T follicular helper cell (primary cell): ENCODE measurements at regions not wholly inside any gene's neighbourhood (a gene's known extent, or its start where the extent isn't known, plus 50 kb on each side); places are given as distances from the start of the nearest gene placed in this dataset.

Source experiments
- DNase-seq: peaks from one replicate; pipeline ENCODE4 v3.0.0-alpha.2; 2020; ENCODE audit warnings: low read depth

GRCh38 chr5:71946343-71947030, 160.8 kb upstream of the MAP1B start:
- DNase-seq, result no peak

DNA sequence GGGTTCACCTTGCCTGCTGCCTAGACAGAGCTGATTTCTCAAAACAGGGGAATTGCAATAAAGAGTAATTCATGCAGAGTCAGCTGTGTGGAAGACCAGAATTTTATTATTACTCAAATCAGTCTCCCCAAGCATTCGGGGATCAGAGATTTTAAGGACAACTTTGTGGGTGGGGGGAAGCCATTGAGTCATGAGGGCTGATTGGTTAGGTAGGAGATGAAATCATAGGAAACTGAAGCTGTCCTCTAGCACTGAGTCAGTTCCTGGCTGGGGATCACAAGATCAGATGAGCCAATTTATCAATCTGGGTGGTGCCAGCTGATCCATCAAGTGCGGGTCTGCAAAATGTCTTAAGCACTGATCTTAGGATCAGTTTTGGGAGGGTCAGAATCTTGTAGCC, 159.1 kb upstream of the MAP1B start:
- no peak for DNase-seq

DNA sequence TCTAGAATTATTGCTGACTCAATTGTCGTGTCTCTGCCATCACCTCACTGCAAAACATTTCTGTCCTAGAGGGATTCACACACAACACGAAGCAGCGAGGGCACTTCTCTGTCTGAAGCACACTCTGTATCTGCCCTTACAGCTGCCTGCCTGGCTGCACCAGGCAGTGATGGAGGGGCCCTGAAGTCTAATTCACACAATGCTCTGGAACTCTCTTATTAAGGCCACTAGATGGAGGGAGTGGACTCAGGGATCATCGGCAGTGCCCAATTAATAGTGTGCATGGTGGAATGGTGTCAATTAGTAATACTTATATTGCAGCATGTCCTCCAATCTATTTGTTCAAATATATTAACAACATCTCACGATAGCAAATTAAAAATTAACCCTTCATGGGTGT, 157.5 kb upstream of the MAP1B start:
- no peak for DNase-seq

- no peak for DNase-seq
These were observed 153.4 kb upstream of the MAP1B start for GRCh38 chr5:71953866-71954265.

DNA sequence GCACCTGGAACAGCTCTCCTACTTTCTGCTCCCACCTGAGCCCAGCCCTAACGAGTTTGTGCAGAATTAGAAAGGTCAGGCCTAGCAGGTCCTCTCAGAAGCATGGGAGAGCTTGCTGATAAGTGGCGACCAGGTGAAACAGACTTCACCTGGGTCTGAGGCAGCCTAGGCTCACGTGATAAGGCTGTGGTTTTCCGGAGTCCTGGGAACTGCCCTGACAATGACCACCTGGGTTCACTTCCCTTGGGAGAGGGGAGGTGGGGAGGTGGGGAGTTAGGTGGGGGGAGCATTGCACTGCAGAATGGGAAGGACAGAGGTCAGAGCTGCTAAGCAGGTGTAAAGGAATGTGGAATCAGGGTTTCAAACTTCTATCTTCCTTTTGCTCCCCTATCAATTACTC, 152.9 kb upstream of the MAP1B start:
- DNase-seq, result no peak

GRCh38 chr5:71955723-71956122, 151.6 kb upstream of the MAP1B start:
- DNase-seq, result no peak

DNA sequence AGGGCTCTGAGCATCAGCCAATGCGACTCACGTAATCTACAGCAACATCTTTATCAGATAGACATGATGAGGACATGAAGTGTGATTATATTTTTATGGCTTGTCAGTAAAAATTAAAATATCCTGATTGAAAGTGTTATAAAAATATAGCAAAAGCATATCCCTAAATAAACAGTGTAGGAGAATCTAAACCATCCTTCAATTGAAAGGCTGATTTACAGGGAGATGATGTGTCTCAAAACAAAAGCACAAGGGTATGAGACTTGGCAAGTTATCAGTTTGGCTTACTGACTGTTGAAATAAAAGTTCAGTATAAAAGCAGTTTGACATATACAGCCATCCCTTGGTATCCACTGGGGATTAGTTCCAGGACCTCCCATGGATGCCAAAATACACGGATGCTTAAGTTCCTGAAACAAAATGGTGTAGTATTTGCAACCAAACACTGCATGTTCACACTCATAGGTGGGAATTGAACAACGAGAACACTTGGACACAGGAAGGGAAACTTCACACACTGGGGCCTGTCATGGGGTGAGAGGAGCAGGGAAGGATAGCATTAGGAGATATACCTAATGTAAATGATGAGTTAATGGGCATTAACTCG, 149.9 kb upstream of the MAP1B start:
- DNase-seq, result no peak

GRCh38 chr5:71960195-71960594, 147.1 kb upstream of the MAP1B start:
- no peak for DNase-seq

GRCh38 chr5:71961786-71962185, 145.5 kb upstream of the MAP1B start:
- DNase-seq, result no peak

DNA sequence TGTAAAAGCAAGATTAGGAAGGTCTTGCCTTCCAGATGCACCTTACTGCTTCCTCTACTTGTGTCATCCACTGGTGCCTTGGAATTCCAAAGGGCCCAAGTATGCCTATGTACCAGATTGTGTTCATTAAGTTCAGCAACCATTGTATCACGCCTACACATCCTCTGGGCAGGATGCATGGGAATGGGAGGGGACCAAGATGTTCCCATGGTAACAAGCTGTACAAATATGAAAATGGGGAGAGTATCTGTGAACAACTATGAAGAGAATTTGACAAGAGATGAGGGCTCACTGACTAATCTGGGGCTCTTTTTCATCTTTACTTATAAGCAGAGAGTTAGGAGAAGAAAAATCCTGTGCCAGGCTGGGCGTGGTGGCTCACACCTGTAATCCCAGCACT, 137.8 kb upstream of the MAP1B start:
- no peak for DNase-seq

GRCh38 chr5:71971862-71972261, 135.4 kb upstream of the MAP1B start:
- DNase-seq, result no peak

DNA sequence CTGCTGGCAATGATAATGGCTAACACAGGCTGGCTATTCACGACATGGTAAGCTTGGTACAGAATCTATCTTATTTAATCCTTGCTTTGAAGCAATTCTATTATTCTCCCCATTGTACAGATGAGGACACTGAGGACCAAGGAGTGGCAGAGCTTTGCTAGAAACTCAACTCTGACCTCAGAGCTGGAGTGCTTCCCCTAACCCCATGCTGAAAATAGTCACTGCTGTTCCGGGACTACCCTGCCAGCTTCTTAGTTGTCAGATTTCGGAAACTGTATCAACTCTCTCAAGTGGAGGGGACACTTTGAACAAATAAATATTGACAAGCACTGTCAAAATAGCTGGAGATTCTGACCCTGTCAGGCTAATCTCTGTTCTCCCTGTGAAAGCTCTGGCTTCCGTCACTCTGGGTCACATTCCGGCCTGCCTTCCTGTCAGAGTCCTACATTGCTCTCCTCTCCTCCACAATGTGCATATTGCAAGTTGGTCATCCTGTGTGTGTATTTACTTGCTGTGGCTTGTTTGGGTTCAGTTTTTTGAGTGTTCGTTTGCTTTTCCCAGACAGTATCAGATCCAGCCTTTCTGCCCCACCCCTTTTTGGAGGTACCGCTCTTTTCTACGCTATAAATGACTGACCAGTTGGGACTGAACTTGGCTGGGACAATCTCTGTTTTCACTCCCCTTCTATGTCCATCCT, 134.3 kb upstream of the MAP1B start:
- no peak for DNase-seq

DNA sequence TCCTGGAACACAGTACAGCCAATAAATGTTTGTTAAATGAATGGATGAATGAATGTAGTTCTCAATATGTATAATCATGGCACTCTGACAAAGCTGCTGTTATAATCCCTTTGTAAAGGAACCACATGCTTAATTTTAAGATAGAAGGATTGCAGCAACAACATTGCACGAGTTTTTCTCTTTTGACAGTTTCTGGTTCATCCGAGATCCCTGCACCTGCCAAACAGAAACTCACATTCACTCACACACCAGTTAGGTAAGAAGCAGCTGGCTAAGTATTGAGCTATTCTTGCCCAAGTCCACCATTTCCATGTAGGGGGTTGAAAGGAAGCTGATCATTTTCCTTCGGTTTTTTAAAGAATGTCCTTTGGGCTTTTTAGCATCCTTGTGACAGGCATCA, 133.7 kb upstream of the MAP1B start:
- DNase-seq, result no peak

DNA sequence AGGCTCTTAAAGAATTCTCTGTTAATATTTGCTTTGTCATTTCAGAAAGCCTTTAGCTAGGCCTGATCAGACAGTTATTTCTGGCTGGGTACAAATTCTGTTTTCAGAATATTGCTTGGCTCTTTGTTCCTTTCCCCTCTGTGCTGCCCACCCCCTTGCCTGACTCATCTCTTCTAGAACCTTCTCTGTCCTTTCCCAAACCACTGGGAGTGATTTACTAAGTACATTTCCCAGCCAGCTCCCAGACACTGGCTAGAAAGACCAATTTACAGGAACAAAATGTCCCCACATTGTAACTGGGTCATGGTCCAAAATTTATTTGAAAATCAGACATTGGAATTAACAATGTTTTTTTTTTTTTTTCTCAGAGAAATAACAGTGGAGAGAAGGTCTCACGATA, 133.1 kb upstream of the MAP1B start:
- DNase-seq, result no peak

- no peak for DNase-seq
These were observed 132.7 kb upstream of the MAP1B start for GRCh38 chr5:71974622-71975021.

DNA sequence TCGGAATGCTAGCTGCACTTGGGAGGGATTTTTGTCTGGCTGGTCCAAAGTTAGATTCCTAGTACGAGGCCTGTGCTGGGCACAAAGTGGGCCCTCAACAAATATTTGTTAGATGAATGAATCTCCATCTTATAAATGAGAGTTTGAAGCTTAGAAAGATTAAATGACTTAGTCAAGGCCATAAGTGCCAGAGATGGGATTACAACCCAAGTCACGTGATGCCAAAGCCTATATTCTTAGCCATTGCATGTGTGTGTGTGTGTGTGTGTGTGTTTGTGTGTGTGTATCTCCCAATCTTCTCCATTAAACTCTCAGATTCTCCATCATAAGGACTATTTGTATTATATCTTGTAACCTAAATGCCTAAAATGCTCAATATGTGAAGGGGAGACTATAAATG, 130.8 kb upstream of the MAP1B start:
- no peak for DNase-seq

DNA sequence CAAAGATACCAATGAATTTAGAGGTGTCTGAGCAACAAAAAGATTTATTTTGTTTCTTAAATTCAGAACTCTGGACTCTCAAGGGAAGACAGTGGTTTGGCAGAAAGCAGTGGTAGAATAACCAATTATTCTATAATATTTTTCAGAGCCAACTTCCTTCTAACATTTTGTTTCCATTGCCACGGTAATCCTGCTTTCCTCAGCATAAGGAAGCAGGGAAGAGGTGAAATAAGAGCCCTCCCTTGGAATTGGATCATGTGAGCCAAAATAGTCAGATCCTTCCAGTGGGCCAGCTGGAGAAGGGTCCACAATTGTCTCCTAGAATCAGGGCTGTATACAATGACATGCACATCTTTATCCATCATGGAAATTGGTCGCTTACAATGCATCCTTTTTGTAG, 130.0 kb upstream of the MAP1B start:
- no peak for DNase-seq

DNA sequence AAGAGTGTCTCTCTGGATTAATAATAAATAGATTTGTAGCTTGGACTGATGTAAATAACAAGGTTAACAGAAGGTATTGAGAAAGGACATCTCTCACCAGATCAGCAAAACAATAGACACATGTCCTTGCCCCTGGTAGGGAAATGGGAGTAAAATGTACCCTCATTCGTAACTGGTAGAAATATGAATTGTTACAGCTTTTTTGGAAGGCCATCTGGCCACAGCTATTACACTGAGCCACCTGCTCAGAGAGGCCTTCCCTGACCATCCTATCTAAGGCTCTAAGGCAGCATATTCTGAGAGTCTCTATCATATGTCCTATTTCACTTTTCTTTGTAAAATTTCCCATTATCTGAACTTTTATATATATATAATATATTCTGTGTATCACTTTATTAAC, 129.1 kb upstream of the MAP1B start:
- no peak for DNase-seq

DNA sequence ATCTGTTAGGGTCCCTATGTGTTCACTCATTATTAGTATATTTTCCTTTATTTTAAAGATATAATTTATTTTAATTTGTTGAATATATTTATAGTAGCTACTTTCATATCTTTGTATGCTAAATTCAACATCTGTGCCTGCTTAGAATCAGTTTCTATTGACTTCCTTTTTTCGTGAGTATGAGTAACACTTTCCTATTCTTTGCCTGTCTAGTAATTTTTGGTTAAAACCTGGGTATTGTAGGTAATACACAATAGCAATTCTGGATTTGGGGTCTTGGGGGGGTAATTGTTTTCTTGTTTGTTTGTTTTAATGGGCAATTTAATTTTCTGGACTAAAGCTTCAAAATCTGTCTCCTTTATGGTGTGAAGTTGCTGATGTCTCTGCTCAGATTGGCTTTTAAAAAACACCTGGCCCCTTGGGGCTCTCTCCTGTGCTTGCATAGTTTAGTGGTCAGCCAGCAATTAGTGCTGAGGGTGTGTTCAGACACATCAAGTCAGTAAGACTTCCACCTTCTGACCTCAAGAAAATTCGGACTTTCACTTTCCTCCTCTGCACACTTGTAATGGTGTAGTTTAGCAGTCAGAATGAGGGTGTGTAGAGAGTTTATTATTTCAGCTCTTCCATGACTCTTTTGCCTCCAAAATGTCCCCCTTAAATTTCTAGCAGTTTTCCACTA, 124.4 kb upstream of the MAP1B start:
- DNase-seq, result no peak

DNA sequence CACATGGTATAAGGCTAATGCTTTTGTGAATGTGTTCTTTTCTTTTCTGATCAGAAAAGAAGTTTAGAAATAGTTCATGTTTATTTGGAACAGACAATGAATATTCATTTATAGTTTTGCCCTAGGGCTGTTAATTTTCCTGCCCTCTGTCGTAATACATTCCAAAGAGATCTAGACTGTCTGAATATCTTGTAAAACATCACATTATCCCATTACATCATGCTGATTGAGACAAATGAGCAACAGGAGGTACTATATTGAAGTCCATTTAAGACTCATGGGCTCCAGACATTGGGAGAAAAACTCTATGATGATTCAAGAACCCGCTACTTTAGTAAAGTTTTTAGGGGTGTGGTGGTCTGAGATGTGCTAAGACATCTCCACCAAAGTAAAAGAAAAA, 121.2 kb upstream of the MAP1B start:
- DNase-seq, result no peak

- DNase-seq, result no peak
These were observed 118.5 kb upstream of the MAP1B start for GRCh38 chr5:71988808-71989207.

- DNase-seq, result no peak
These were observed 113.7 kb upstream of the MAP1B start for GRCh38 chr5:71993600-71993999.

DNA sequence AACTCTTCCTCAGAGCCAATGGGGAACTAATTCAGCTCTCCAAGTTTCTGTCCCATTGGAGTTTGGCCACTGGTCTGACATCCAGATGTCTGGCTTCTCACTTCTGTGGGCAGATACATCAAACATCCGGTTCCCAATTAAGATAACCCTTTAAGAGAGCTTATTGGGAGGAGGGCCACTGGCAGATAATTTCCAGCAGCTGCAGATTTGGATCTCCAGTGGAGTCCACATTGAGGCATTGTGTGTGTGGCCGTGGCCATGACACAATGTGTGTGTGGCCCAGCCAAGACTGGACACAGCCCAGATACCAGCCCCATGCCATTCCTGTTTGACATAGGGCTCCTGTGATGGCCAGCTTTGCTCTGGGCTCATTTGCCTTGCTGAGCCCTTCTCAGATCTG, 110.5 kb upstream of the MAP1B start:
- DNase-seq, result no peak
